Ovary (tissue), 3 donors: ENCODE measurements at regions not wholly inside any gene's neighbourhood (a gene's known extent, or its start where the extent isn't known, plus 50 kb on each side); places are given as distances from the start of the nearest gene placed in this dataset.

ENCODE experiments used
- POLR2A ChIP-seq: fragments of 450-650 bp; IDR thresholded peaks from one replicate; pipeline ENCODE4 v1.6.1; 2017; ENCODE audit warnings: antibody characterized with exemption, mild to moderate bottlenecking, moderate library complexity
- TF ChIP-seq, protein P1 (sequence below), 3 donors: fragments of 450-650 bp in 2 of 3; fragments of 200-600 bp in 1 of 3; IDR thresholded peaks; one replicate each; pipeline versions ENCODE4 v1.5.1 to v1.8.0; 2016 to 2022; ENCODE audit warnings: antibody characterized with exemption in 3 of 3, mild to moderate bottlenecking in 1 of 3
- donor health status: DM: no; HTN: no; CAD: no.

DNA sequence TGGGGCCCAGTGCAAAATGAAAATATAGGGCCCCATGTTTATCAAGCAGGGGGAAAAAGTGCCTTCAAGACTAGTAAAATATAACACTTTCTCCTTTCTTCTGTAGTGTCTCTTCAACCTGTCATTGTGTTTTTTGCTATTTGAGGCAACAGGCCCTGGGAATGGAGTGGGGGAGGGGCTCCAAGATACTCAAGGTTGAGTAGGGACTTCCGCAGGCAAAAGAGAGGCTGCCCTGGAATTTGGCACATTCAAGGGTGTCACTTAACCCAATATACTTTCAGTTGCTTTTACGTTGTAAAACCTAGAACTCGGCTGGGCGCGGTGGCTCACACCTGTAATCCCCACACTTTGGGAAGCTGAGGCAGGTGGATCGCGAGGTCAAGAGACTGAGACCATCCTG, 154.9 kb downstream of the ALDH8A1 start:
- TF ChIP-seq, protein P1, sequence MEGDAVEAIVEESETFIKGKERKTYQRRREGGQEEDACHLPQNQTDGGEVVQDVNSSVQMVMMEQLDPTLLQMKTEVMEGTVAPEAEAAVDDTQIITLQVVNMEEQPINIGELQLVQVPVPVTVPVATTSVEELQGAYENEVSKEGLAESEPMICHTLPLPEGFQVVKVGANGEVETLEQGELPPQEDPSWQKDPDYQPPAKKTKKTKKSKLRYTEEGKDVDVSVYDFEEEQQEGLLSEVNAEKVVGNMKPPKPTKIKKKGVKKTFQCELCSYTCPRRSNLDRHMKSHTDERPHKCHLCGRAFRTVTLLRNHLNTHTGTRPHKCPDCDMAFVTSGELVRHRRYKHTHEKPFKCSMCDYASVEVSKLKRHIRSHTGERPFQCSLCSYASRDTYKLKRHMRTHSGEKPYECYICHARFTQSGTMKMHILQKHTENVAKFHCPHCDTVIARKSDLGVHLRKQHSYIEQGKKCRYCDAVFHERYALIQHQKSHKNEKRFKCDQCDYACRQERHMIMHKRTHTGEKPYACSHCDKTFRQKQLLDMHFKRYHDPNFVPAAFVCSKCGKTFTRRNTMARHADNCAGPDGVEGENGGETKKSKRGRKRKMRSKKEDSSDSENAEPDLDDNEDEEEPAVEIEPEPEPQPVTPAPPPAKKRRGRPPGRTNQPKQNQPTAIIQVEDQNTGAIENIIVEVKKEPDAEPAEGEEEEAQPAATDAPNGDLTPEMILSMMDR (IDR thresholded peaks at IDR 0.05) = no peak
- TF ChIP-seq POLR2A = no peak
